NT2/D1 (cell line): ENCODE measurements at regions not wholly inside any gene's neighbourhood (a gene's known extent, or its start where the extent isn't known, plus 50 kb on each side); places are given as distances from the start of the nearest gene placed in this dataset.

Experiments
- YY1 ChIP-seq: IDR thresholded peaks from 2 replicates; pipeline ENCODE4 v1.6.1; 2011; ENCODE audit not compliant: insufficient read length, insufficient read depth
- ZNF274 ChIP-seq: IDR thresholded peaks from 2 replicates; pipeline ENCODE4 v1.6.1; 2011; ENCODE audit warnings: mild to moderate bottlenecking, low read depth, low read length

GRCh38 chr10:113493882-113494301 lies 59.0 kb upstream of the HABP2 start:
- TF ChIP-seq ZNF274: no peak
- TF ChIP-seq YY1: no peak
